HepG2 (cell line): ENCODE measurements at regions not wholly inside any gene's neighbourhood (a gene's known extent, or its start where the extent isn't known, plus 50 kb on each side); places are given as distances from the start of the nearest gene placed in this dataset.
A peak's percentile ranks its signal among the peaks of the same experiment; 100 is the strongest.

ENCODE experiments used
- CEBPG ChIP-seq: IDR thresholded peaks from 2 replicates; pipeline ENCODE4 v1.6.1; 2016
- CENPT ChIP-seq: sonication (generic); formaldehyde crosslinking; IDR thresholded peaks from 2 replicates; pipeline ENCODE4 v1.8.0; 2022; ENCODE audit warnings: low read depth, mild to moderate bottlenecking, moderate library complexity, missing genetic modification reagents
- ELF3 ChIP-seq: IDR thresholded peaks from 2 replicates; pipeline ENCODE4 v1.6.1; 2016; ENCODE audit warnings: missing genetic modification reagents, missing compliant biosample characterization
- GZF1 ChIP-seq: sonication (generic); formaldehyde crosslinking; IDR thresholded peaks from 2 replicates; pipeline ENCODE4 v1.5.1; 2020; ENCODE audit warnings: mild to moderate bottlenecking, missing genetic modification reagents
- HDAC6 ChIP-seq: fragments of 200-600 bp; sonication (generic); IDR thresholded peaks from 2 replicates; pipeline ENCODE4 v1.7.0; 2017; ENCODE audit warnings: mild to moderate bottlenecking, antibody characterized with exemption, low read length, low read depth
- HNF4A ChIP-seq: sonication (generic); formaldehyde crosslinking; IDR thresholded peaks from 2 replicates; pipeline ENCODE4 v1.4.0; 2020; ENCODE audit warnings: missing genetic modification reagents
- POLR2AphosphoS2 ChIP-seq: IDR thresholded peaks from 2 replicates; pipeline ENCODE4 v1.6.1; 2011; ENCODE audit warnings: low read depth, low read length, improper control_type of control experiment
- SCMH1 ChIP-seq: sonication (generic); formaldehyde crosslinking; IDR thresholded peaks from 2 replicates; pipeline ENCODE4 v1.9.0; 2021; ENCODE audit warnings: missing genetic modification reagents, mild to moderate bottlenecking, borderline replicate concordance
- SMAD9 ChIP-seq: sonication (generic); formaldehyde crosslinking; IDR thresholded peaks from 2 replicates; pipeline ENCODE4 v1.5.1; 2020; ENCODE audit warnings: mild to moderate bottlenecking, missing genetic modification reagents
- ZNF263 ChIP-seq: sonication (generic); formaldehyde crosslinking; IDR thresholded peaks from 2 replicates; pipeline ENCODE4 v1.4.0; 2020; ENCODE audit warnings: missing genetic modification reagents
- ZSCAN9 ChIP-seq: IDR thresholded peaks from 2 replicates; pipeline ENCODE4 v1.6.1; 2016; ENCODE audit warnings: borderline replicate concordance
- TF ChIP-seq, protein P1 (sequence below): sonication (generic); formaldehyde crosslinking; IDR thresholded peaks from 2 replicates; pipeline ENCODE4 v1.9.0; 2021; ENCODE audit warnings: missing genetic modification reagents, mild to moderate bottlenecking, borderline replicate concordance
- TF ChIP-seq, protein P2 (sequence below): sonication (generic); formaldehyde crosslinking; IDR thresholded peaks from 2 replicates; pipeline ENCODE4 v1.4.0; 2020; ENCODE audit warnings: missing genetic modification reagents
- TF ChIP-seq, protein P3 (sequence below): sonication (generic); formaldehyde crosslinking; IDR thresholded peaks from 2 replicates; pipeline ENCODE4 v1.4.0; 2020; ENCODE audit warnings: missing genetic modification reagents, borderline replicate concordance
- TF ChIP-seq, protein P4 (sequence below): sonication (generic); formaldehyde crosslinking; IDR thresholded peaks from 2 replicates; pipeline ENCODE4 v1.4.0; 2020; ENCODE audit warnings: missing genetic modification reagents
- TF ChIP-seq, protein P5 (sequence below): sonication (generic); formaldehyde crosslinking; IDR thresholded peaks from 2 replicates; pipeline ENCODE4 v1.5.1; 2020; ENCODE audit warnings: mild to moderate bottlenecking, missing genetic modification reagents, borderline replicate concordance

DNA sequence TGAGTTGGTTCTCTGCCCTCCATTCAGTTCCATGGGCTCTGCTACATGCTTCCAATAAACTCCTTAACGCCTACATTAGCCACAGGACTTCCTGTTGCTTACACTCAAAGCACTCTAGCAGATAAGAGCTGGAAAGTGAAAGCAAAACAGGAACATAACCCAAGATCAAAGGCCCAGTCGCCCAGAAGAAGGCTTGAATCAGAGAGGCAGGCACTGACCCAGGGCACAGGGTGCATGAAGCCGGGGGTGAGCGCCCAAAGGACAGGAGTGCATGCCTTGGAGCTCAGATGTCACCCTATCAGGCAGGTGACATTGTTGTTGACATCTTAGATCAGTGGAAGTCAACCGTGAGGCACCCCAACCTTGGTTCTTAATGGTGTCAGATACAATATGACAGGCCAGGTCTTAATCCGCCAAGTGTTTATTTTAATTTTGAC lies 235.1 kb downstream of the UACA start (continued):
- TF ChIP-seq, protein P1, sequence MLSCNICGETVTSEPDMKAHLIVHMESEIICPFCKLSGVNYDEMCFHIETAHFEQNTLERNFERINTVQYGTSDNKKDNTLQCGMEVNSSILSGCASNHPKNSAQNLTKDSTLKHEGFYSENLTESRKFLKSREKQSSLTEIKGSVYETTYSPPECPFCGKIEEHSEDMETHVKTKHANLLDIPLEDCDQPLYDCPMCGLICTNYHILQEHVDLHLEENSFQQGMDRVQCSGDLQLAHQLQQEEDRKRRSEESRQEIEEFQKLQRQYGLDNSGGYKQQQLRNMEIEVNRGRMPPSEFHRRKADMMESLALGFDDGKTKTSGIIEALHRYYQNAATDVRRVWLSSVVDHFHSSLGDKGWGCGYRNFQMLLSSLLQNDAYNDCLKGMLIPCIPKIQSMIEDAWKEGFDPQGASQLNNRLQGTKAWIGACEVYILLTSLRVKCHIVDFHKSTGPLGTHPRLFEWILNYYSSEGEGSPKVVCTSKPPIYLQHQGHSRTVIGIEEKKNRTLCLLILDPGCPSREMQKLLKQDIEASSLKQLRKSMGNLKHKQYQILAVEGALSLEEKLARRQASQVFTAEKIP: no peak
- TF ChIP-seq, protein P2, sequence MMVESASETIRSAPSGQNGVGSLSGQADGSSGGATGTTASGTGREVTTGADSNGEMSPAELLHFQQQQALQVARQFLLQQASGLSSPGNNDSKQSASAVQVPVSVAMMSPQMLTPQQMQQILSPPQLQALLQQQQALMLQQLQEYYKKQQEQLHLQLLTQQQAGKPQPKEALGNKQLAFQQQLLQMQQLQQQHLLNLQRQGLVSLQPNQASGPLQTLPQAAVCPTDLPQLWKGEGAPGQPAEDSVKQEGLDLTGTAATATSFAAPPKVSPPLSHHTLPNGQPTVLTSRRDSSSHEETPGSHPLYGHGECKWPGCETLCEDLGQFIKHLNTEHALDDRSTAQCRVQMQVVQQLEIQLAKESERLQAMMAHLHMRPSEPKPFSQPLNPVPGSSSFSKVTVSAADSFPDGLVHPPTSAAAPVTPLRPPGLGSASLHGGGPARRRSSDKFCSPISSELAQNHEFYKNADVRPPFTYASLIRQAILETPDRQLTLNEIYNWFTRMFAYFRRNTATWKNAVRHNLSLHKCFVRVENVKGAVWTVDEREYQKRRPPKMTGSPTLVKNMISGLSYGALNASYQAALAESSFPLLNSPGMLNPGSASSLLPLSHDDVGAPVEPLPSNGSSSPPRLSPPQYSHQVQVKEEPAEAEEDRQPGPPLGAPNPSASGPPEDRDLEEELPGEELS (CRISPR knock-in tag): no peak
- TF ChIP-seq SMAD9 (no peak), GZF1 (CRISPR knock-in tag) (no peak), ZSCAN9 (no peak), HDAC6 (no peak), CENPT (CRISPR knock-in tag) (no peak), HNF4A (CRISPR knock-in tag) (peak; percentile 32), SCMH1 (CRISPR knock-in tag) (no peak), CEBPG (CRISPR knock-in tag) (no peak), POLR2AphosphoS2 (no peak), ELF3 (CRISPR knock-in tag) (peak; percentile 54; the same call in 1 of the 2 replicates), ZNF263 (CRISPR knock-in tag) (no peak)
- TF ChIP-seq, protein P3, sequence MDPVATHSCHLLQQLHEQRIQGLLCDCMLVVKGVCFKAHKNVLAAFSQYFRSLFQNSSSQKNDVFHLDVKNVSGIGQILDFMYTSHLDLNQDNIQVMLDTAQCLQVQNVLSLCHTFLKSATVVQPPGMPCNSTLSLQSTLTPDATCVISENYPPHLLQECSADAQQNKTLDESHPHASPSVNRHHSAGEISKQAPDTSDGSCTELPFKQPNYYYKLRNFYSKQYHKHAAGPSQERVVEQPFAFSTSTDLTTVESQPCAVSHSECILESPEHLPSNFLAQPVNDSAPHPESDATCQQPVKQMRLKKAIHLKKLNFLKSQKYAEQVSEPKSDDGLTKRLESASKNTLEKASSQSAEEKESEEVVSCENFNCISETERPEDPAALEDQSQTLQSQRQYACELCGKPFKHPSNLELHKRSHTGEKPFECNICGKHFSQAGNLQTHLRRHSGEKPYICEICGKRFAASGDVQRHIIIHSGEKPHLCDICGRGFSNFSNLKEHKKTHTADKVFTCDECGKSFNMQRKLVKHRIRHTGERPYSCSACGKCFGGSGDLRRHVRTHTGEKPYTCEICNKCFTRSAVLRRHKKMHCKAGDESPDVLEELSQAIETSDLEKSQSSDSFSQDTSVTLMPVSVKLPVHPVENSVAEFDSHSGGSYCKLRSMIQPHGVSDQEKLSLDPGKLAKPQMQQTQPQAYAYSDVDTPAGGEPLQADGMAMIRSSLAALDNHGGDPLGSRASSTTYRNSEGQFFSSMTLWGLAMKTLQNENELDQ (CRISPR knock-in tag): no peak
- TF ChIP-seq, protein P4, sequence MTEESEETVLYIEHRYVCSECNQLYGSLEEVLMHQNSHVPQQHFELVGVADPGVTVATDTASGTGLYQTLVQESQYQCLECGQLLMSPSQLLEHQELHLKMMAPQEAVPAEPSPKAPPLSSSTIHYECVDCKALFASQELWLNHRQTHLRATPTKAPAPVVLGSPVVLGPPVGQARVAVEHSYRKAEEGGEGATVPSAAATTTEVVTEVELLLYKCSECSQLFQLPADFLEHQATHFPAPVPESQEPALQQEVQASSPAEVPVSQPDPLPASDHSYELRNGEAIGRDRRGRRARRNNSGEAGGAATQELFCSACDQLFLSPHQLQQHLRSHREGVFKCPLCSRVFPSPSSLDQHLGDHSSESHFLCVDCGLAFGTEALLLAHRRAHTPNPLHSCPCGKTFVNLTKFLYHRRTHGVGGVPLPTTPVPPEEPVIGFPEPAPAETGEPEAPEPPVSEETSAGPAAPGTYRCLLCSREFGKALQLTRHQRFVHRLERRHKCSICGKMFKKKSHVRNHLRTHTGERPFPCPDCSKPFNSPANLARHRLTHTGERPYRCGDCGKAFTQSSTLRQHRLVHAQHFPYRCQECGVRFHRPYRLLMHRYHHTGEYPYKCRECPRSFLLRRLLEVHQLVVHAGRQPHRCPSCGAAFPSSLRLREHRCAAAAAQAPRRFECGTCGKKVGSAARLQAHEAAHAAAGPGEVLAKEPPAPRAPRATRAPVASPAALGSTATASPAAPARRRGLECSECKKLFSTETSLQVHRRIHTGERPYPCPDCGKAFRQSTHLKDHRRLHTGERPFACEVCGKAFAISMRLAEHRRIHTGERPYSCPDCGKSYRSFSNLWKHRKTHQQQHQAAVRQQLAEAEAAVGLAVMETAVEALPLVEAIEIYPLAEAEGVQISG (CRISPR knock-in tag): no peak
- TF ChIP-seq, protein P5, sequence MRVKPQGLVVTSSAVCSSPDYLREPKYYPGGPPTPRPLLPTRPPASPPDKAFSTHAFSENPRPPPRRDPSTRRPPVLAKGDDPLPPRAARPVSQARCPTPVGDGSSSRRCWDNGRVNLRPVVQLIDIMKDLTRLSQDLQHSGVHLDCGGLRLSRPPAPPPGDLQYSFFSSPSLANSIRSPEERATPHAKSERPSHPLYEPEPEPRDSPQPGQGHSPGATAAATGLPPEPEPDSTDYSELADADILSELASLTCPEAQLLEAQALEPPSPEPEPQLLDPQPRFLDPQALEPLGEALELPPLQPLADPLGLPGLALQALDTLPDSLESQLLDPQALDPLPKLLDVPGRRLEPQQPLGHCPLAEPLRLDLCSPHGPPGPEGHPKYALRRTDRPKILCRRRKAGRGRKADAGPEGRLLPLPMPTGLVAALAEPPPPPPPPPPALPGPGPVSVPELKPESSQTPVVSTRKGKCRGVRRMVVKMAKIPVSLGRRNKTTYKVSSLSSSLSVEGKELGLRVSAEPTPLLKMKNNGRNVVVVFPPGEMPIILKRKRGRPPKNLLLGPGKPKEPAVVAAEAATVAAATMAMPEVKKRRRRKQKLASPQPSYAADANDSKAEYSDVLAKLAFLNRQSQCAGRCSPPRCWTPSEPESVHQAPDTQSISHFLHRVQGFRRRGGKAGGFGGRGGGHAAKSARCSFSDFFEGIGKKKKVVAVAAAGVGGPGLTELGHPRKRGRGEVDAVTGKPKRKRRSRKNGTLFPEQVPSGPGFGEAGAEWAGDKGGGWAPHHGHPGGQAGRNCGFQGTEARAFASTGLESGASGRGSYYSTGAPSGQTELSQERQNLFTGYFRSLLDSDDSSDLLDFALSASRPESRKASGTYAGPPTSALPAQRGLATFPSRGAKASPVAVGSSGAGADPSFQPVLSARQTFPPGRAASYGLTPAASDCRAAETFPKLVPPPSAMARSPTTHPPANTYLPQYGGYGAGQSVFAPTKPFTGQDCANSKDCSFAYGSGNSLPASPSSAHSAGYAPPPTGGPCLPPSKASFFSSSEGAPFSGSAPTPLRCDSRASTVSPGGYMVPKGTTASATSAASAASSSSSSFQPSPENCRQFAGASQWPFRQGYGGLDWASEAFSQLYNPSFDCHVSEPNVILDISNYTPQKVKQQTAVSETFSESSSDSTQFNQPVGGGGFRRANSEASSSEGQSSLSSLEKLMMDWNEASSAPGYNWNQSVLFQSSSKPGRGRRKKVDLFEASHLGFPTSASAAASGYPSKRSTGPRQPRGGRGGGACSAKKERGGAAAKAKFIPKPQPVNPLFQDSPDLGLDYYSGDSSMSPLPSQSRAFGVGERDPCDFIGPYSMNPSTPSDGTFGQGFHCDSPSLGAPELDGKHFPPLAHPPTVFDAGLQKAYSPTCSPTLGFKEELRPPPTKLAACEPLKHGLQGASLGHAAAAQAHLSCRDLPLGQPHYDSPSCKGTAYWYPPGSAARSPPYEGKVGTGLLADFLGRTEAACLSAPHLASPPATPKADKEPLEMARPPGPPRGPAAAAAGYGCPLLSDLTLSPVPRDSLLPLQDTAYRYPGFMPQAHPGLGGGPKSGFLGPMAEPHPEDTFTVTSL (CRISPR knock-in tag): peak; percentile 40; the same call in 1 of the 2 replicates
